Kasumi-1 (cell line): ENCODE measurements at regions not wholly inside any gene's neighbourhood (a gene's known extent, or its start where the extent isn't known, plus 50 kb on each side); places are given as distances from the start of the nearest gene placed in this dataset.

Experiments
- DNase-seq, 2 experiments: peaks; one replicate each; lab custom pipeline; 2025; lab: John Stamatoyannopoulos, UW

DNA sequence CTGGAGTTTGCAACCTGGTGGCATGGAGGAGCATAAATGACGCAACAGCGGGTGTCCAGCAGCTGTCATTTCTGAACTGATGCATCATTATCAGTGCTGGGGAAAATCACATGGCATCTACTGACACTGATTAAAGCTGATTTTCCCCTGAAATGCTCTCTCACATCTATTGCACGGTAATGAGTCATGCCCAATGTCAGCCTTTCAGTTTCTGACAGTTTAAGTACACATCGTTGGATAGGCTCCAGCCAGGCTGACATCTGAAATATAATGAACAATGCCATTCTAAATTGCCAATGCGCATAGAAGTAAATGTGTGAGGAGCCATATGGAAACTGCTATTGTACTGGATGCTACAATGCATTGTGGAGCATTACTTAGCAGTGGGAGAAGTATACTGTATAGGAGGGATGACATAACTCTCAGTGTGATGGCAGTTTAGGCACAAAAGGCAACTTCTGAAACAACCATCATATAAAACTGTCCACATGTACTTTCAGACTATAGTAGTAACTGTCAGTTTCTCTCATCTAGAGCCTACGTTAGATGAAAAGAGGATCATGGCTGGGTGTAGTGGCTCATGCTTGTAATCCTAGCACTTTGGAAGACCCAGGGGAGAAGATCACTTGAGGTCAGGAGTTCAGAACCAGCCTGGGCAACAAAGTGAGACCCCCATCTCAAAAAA, 389.3 kb upstream of the DMAC1 start:
- DNase-seq, result no peak

DNA sequence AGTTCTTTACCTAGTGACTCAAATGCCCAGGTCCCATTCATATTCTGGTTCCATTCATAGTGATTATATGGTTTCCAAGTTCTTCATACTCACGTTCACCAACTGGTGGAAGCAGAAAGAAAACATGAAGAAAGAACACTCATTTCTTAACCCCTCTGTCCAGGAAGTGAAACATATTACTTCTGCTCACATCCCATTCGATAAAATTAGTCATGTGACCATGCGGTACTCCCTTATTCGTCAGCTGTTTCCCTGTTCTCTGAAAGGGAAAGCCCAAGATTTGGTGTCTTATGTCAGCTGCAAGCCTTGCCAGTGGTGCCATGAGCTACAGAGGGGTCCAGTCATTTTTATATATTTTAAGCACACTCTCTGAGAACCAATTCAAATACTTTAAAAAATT, 387.0 kb upstream of the DMAC1 start:
- no peak for DNase-seq

DNA sequence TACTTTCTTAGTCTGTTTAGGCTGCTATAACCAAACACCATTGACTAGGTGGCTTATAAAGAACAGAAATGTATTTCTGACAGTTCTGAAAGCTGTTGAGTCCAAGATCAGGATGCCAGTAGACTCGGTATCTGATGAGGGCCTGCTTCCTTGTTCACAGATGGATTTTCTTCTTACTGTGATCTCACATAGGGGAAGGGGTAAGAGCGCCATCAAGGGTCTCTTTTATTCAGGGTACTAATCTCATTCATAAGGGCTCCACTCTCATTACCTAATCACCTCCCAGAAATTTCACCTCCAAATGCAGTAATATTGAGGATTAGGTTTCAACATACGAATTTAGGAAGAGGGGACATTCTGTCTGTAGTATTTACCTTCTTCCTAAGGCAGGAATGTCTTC, 384.0 kb upstream of the DMAC1 start:
- no peak for DNase-seq

DNA sequence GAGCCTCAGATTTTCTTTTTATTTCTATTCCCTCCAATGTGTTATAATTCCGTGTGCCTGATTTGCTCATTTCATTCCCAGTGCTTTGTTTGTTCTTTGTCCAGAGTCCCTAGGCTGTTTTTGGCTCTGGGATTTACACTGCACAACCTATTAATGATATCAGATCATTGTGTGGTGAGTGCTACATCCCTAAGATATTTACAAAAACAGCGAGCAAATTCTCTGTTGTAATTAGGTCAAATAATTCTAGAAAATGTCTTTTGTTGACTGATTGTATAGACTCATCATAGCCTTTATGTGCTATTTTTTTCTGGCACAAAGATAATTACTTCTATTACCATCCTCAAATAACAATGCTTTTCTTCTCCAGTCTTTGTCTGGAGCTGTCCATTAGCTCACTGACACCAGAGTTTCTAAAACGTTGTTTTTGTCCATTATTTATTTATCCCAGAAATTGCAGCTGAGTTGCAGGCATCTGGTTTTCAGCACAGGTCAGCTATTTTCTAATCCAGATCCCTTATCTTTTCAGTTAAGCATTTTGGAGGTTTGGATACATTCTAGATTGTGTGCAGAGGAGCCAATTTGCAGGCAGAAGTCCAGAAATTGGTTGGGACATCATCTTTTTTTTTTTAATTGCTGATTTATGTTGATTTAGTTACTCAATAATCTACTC, 379.9 kb upstream of the DMAC1 start:
- DNase-seq, result no peak

DNA sequence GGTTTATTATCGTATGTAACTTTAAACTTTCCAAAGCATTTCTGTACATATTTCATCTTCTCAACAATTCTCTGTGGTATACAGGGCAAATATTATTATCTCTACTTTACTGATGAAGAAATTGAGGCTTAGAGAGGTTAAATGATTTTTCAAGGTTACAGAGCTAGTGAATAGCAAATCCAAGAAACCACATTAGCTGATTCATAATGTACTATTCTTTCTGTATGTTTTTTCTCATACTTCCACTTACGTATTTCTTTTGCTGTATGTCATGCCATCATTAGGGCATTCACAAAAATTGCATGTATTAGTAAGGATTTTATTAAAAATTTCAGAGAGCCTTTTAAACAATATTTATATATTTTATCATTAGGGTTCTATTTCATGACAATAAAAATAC, 372.4 kb upstream of the DMAC1 start:
- no peak for DNase-seq

DNA sequence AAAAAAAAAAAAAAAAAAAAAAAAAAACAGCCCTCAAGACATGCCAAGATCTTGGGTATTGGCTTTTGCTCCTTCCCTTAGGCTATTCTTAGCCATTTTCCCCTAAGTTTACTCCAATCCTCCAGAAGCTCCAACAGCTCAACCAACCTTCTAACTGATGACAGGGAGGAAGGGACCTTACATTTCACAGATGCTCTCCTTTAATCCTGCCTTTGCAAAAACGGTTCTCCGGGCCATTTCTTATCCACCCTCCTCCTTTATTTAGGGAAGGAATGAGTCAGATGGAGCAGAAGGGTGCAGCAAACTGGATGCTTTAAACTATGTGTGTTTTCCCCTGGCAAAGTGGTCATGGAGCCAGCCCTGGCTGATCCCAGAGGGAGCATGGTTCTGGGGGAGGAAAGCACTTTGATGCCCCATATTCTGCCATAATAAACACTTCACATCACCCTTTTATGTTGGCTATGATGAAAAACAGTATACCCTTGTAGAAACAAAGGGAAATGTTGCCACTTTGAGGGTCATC, 369.4 kb upstream of the DMAC1 start:
- no peak for DNase-seq

DNA sequence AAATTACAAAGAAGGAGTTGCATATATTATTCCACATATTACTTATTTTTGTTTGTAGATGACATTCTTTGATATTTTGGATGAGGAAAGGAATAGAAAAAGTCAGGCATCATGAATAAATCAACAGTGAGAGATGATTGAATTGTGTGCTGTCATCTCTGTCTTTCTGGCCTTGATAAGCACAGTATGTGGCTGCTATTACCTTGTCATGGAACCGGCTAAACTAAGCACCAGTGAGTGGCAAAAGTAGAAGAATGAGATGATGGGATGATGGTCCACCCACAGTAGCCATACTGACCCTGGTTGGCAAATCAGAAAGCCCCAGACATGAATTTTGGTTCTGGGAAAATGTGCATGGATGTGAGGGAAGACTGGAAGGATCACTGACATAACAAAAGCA, 361.2 kb upstream of the DMAC1 start:
- no peak for DNase-seq

DNA sequence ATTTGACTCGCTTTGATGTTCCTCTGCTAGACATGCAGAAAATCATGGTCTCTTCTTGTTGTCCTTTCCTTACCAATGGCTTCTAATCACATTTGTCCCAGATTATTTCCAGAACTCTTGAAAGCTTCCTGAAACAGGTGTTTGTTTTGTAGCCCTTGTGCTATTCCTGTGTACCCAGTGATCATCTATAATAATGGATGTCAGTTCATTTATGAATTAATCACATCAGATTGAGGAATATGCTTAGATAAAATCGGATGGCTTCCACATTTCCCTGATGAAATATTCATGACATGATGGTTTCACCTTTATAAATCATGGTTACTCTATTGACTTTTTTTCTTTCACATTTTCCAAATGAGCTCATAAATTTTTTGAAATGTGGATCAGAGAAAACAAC, 359.0 kb upstream of the DMAC1 start:
- no peak for DNase-seq

DNA sequence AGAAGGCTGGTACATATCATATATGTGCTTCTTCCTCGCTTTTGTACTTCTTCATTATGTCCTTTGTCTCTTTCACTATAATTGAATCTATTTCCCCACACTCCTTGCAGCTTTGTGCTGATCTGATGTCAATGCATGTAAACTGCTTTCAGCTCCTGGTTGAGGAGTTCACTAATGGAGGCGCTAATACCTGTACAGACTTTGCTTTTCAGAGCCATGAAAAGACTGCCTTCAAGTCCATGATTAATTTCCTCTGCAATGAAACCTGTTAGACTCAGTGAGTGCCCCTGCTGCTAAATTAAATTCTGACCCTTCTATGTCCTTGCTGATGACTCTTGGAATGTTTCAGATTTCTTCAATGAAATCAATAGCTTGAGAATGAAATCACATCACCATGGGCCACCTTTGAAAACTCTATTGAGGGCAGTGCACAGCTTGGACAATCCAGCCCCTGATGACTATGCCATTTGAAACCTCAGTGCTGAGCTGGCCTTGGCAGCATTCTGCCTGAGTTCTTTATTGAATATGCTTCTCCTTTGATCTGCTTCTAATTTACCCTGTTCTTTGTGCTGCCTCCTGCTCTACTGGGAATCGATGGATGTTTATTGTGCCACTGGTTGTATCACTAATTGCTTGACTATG, 358.2 kb upstream of the DMAC1 start:
- no peak for DNase-seq

DNA sequence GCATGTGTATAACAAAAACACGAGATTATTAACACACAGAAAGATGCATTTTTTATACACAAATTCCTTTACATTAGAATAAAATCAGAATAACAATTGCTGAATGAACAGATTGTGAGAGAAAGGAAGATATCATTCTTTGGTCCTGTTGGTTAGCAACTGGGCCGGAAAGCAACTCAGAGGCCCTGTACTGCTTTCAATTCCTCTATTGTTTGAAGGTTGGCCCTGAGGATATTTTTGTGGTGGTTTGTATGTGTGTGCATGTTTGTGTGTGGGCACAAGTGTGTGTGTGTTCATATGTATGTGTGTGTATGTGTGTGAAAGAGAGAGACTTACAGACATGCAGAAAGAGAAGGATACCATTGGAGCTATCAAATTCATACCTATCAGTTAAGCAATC, 356.8 kb upstream of the DMAC1 start:
- DNase-seq, result no peak

DNA sequence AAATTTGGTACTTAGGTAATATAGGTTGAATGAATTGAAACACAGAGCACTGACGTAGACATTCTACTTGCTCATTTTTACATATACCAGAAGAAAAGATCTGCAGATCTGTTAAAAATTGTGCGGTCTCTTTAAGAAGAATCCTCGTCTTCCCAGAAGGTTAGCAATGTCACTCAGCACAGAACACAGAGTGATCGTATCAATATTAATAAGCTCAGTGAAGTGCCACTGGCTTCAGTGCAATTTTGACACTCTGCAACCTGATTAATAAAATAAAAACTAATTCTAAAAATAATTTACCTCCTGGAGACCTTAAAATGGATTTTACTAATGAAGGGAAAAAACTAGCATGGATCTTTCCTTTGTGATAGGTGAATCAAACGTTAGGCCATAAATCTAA, 356.1 kb upstream of the DMAC1 start:
- no peak for DNase-seq

DNA sequence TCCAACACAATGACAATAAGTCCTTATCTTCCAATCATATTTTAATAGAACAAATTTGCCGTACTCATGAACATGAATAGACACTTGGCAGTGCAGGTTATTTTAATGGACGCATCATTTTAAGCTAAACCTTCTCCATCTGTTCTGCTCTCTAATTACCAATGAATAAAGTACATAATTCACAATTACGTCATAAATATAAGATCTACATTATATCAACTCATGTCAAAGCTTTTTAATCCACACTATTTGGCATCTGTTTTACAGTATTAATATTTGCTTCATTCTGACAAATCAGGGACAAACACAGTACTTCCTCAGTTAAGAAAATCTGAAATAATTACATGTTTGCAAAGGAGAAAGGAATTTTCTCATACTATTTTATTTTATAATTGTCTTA, 344.1 kb upstream of the DMAC1 start:
- no peak for DNase-seq

DNA sequence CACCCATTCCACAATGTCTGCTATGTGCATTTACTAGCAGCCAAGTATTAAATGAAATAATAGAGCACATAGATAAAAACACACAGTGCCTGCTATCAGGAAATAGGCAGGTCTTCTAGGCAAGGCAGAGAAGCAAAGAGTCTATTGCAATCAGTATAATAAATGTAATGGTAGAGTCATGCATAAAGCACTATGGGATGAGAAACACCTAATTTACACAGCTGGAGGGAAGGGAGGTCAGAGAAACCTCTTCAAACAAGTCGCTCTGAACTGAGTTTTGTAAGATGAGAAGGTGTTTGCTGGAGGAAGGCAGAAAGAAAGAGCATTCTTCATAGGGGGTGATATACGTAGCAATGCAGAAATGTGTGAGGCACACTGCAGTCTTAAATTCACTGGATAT, 341.0 kb upstream of the DMAC1 start:
- DNase-seq, result no peak

DNA sequence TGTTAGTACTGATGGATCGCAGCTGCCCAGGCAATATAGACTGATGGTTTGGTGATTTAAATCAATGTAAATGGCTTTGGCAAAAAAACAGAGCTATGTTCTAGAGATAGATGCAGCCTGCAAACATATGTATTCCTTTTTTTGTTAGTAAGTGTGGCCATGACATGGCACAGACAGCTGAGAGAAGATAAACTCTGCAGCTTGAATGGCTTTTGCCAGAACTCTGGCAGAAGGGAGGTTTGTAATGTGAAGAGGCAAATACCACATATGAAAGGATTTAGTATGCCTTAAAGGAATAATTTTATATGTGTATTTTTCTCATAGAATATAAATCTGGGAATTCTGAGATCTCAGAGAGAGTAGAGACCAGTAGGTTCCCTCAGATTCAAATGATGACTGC, 340.2 kb upstream of the DMAC1 start:
- no peak for DNase-seq

DNA sequence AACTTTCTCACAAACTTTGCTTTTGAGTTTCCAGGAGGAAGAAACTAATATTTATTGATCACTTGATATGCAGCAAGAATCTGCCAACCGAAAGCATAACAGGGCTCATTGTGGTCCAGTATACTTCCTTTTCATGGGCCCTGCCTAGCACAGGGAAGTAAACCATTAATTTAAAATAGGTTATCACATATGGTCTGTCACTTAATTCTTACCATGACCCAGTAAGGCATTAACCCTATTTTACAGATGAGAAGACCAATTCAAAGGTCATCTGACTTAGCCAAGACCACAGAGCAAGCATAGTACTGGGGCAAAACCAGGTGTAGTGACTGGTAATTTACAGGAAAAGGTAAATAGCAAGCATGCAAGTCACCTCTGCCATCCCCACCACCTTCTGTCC, 336.9 kb upstream of the DMAC1 start:
- DNase-seq, result no peak

DNA sequence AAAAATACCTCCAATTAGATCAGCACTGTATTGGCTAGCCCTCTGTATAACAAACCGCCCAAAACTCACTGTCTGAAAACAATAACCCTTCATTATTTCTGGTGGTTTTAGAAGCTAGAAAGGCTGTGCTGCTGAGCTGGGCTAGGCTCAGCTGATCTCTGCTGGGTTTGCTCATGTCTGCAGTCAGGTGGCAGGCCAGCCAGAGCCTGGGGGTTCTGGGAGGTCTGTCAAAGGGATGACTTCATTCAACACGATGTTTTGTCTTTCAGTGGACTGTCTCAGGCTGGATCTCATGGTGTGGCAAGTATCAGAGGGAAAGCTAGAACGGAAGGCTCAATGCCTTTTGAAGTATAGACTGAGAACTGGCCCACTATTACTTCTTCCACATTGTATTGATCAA, 335.1 kb upstream of the DMAC1 start:
- DNase-seq, result no peak

DNA sequence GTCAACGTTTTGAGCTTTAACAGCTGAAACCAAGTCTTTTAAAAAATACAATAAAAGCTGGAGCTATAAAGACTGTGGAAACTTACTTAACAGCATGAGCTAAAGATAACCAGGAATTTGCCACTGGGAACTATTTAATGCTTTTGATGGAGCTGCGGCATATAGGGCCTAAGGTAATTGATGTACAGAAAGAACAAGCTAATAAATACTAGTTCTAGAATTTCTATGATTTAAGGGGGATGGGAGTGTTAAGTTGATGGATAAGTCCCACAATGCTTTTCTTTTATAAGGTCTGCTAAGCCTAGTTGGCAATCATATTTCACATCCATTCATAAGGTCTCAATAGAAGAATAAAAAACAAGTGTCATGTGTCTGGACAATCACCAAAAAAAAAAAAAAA, 334.0 kb upstream of the DMAC1 start:
- DNase-seq, result no peak

DNA sequence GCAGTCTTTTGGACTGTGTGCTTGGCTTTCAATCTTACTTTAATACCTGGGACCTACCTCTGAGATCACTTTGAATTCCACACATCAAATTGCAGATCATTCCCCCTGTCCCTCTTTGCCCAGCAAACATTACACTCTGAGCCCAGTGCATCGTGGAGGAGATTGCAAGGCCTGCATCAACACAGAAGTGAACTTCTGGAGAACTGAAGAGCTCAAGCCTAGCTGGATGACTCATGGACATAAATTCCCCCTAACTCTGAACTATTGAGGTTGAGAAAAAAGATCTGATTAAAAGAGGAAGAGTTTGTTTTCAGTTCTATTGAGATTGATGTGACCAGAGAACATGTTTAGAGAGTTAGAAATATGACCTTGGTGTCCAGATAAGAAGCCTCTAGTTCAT, 316.0 kb upstream of the DMAC1 start:
- DNase-seq, result no peak

DNA sequence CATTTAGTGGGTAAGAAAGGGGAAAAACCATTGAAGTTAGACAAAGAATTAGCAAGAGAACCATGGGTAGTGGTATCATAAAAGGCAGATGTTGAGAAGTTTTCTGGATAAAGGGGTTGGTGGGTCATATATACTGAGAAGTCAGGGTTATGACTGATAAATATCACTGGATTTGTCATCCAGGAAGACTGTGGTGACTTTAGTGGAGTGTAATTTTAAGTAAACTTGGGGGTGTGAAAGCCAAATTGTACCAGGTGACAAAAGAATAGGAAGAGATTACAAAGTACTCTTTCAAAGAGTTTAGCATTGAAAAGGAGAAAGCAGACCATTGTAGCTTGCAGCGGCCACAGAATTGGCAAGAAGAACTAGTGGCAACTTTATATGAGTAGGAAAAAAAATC, 315.2 kb upstream of the DMAC1 start:
- no peak for DNase-seq

DNA sequence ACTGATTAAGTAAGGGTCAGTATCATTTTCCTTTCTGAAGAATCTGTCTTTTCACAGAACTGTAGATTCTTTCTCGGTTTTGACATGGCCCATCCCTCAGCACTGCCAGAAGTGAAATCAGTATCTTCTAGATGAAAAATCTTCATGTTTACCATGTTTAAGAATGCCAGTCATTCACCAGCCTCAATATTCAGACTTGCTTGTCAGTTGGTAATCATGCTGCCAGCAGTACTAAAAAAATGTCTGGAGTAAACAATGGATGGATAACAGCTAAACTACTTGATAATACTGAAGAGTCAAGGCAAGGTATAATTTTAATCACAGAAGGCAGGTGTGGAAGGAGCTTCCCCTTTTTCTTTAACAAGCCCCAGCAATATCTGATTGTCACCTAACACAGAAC, 306.8 kb upstream of the DMAC1 start:
- no peak for DNase-seq

DNA sequence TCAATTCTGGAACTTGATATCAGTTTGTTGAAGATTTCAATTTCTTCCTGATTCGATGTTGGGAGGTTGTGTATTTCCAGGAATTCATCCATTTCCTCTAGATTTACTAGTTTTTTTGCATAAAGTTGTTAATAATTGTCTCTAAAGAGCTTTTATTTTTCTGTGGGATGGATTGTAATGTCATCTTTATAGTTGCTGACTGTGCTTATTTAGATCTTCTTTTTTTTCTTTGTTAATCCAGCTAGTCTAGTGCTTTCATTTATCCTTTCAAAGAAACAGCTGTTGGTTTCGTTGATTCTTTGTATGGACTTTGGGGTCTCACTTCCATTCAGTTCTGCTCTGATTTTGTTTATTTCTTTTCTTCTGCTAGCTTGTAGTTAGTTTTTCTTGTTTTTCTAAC, 302.0 kb upstream of the DMAC1 start:
- DNase-seq, result no peak

DNA sequence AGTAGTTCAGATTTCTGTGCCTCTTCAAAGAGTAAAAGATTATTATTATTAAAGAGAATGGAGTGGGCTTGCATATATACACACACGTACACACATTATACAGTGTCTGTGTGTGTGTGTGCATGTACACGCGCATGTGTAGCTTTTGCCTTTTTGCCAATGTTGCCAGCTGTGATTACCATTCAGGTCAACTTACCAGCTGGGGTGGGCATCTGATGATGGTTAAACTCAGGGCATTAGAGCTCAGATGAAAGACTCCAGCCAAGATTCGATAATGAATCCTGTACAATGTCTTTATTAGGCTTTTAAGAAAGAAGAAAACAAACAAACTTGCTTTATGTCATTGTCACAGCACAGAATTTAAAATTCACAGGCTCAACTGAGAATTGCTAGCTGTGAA, 296.5 kb upstream of the DMAC1 start:
- no peak for DNase-seq

DNA sequence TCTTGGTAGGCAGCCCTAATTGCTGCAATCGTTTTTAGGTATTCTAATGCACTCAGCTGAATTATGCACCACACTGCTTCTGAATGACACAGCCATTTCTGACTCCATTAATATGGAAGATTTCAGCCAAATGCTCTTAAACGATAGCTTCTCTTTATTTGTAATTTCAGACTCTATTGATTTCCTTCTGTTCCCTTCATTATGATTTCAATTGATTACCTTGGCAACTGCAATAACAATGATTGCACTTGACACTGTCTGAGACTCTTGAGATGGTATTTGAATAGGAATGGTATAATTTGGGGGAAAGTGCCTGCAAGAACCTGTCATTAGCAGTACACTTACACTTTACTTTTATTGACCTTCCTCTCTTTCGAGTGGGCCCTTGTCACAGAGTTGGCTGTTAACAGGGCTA, 296.1 kb upstream of the DMAC1 start:
- no peak for DNase-seq

DNA sequence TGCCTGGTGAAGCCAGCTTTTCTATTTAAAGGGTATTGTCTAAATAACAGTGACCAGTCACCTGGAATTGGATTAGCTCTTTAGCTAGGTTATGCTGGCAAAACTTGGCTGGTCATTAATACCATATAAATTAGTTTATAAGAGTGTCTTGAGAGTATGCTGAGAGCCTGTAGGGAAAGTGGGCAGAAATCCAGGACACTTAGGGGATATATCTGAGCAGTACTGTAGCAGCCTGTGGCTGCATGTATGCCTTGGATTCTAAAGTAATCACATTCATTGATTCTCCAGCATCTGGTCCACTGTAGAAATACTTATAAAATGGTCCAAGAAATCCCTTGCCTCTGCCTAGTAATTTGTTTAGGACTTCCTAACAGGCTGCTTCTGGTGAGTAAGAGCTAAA, 288.9 kb upstream of the DMAC1 start:
- no peak for DNase-seq
